Endothelial cell of umbilical vein (primary cell): ENCODE measurements at regions not wholly inside any gene's neighbourhood (a gene's known extent, or its start where the extent isn't known, plus 50 kb on each side); places are given as distances from the start of the nearest gene placed in this dataset.

Source experiments
- BruUV-seq: library from RNA; stranded (reverse); fragments of 400-500 nt; replicated peaks from 2 replicates; lab custom pipeline; 2021; lab: Mats Ljungman, UMichigan
- CTCF ChIA-PET: fragments of 300-600, 350-600 bp; sonication (Branson Sonifier 250); formaldehyde crosslinking; loops from one replicate; lab custom pipeline; 2021; ENCODE audit warnings: antibody characterized with exemption, inconsistent platforms; lab: Charles Lee
- POLR2A ChIA-PET: fragments of 300-600, 350-600 bp; sonication (Branson Sonifier 250); formaldehyde crosslinking; loops from one replicate; lab custom pipeline; 2021; ENCODE audit warnings: antibody characterized with exemption, inconsistent platforms; lab: Charles Lee
- DNase-seq: peaks from one replicate; pipeline ENCODE4 v3.0.0-alpha.2; 2011; ENCODE audit warnings: low read depth, low spot score
- FAIRE-seq: peaks from 2 replicates; lab custom pipeline; 2011; peaks lifted over from hg19 to GRCh38; lab: Jason Lieb, UNC
- H2AFZ ChIP-seq: 2 replicates; pipeline ENCODE4 v1.6.0; 2012; ENCODE audit warnings: low read depth, low read length, control low read depth, inconsistent platforms
- H3K27ac ChIP-seq: 2 replicates; pipeline ENCODE4 v1.5.1; 2011; ENCODE audit warnings: low read depth, mild to moderate bottlenecking, control low read depth, low read length, moderate library complexity; ENCODE audit not compliant: insufficient read depth
- H3K27me3 ChIP-seq, 2 experiments: 2 replicates each; pipeline versions ENCODE4 v1.6.0 to v1.6.1; 2011; ENCODE audit warnings: low read length in 2 of 2, mixed read lengths in 1 of 2; ENCODE audit not compliant: control insufficient read depth in 2 of 2, insufficient read depth in 2 of 2
- H3K36me3 ChIP-seq, 2 experiments: 2 replicates in 1 of 2; 3 replicates in 1 of 2; pipeline ENCODE4 v1.5.1; 2011; ENCODE audit warnings: low read length in 2 of 2, mild to moderate bottlenecking in 1 of 2, moderate library complexity in 1 of 2; ENCODE audit not compliant: control insufficient read depth in 2 of 2, insufficient read depth in 2 of 2; ENCODE audit errors: extremely low read depth in 1 of 2
- H3K4me1 ChIP-seq: 3 replicates; pipeline ENCODE4 v1.5.1; 2011; ENCODE audit warnings: mild to moderate bottlenecking, low read length; ENCODE audit not compliant: control insufficient read depth, insufficient read depth; ENCODE audit errors: extremely low read depth
- H3K4me2 ChIP-seq: 2 replicates; pipeline ENCODE4 v1.6.1; 2011; ENCODE audit warnings: low read length, control low read depth, mixed read lengths; ENCODE audit not compliant: insufficient read depth
- H3K4me3 ChIP-seq, 3 experiments: fragments of 200-600 bp in 1 of 3; sonication (generic), shearing (Covaris generic) in 1 of 3; replicated peaks in 1 of 3; 2 replicates each; pipeline ENCODE4 v1.5.1; 2011 to 2016; ENCODE audit warnings: control low read depth in 3 of 3, low read length in 3 of 3, mild to moderate bottlenecking in 2 of 3, inconsistent platforms in 1 of 3, low read depth in 1 of 3, moderate library complexity in 1 of 3; ENCODE audit not compliant: insufficient read depth in 1 of 3
- H3K79me2 ChIP-seq: 2 replicates; pipeline ENCODE4 v1.6.0; 2012; ENCODE audit warnings: low read length, inconsistent platforms; ENCODE audit not compliant: control insufficient read depth, insufficient read depth
- H3K9ac ChIP-seq: replicated peaks from 2 replicates; pipeline ENCODE3; 2011; ENCODE audit warnings: low read length, control low read depth; ENCODE audit not compliant: insufficient read depth; ENCODE audit errors: extremely low read depth
- H3K9me1 ChIP-seq: replicated peaks from 3 replicates; pipeline ENCODE4 v1.6.0; 2011; ENCODE audit warnings: mild to moderate bottlenecking, low read length; ENCODE audit not compliant: control insufficient read depth, insufficient read depth; ENCODE audit errors: extremely low read depth
- H3K9me3 ChIP-seq: replicated peaks from 2 replicates; pipeline ENCODE4 v1.5.1; 2012; ENCODE audit warnings: low read length, inconsistent platforms; ENCODE audit not compliant: control insufficient read depth, insufficient read depth
- H4K20me1 ChIP-seq: replicated peaks from 2 replicates; pipeline ENCODE3; 2011; ENCODE audit warnings: mild to moderate bottlenecking, low read length; ENCODE audit not compliant: control insufficient read depth, insufficient read depth; ENCODE audit errors: extremely low read depth
- EZH2 ChIP-seq: IDR thresholded peaks from 2 replicates; pipeline ENCODE4 v1.6.1; 2012; ENCODE audit warnings: borderline replicate concordance, low read depth, mild to moderate bottlenecking, moderate library complexity, low read length, inconsistent platforms; ENCODE audit not compliant: severe bottlenecking
- FOS ChIP-seq: IDR thresholded peaks from 2 replicates; pipeline ENCODE4 v1.6.1; 2011; ENCODE audit warnings: mild to moderate bottlenecking, low read length, moderate library complexity, borderline replicate concordance; ENCODE audit not compliant: insufficient read depth
- GATA2 ChIP-seq: IDR thresholded peaks from 2 replicates; pipeline ENCODE4 v1.7.0; 2011; ENCODE audit warnings: low read depth, mild to moderate bottlenecking, moderate library complexity, mixed read lengths, low read length; ENCODE audit not compliant: insufficient read length, insufficient read depth
- JUN ChIP-seq: IDR thresholded peaks from 2 replicates; pipeline ENCODE4 v1.6.1; 2011; ENCODE audit warnings: borderline replicate concordance, low read depth; ENCODE audit not compliant: insufficient read length, insufficient read depth
- MYC ChIP-seq: IDR thresholded peaks from one replicate; pipeline ENCODE4 v1.6.1; 2011; ENCODE audit warnings: mild to moderate bottlenecking, low read depth, low read length
- POLR2A ChIP-seq: IDR thresholded peaks from 2 replicates; pipeline ENCODE4 v1.6.1; 2012; ENCODE audit warnings: low read depth, mild to moderate bottlenecking, control low read depth, low read length
- POLR2AphosphoS5 ChIP-seq: IDR thresholded peaks from 2 replicates; pipeline ENCODE4 v1.6.1; 2012; ENCODE audit warnings: low read depth, mild to moderate bottlenecking, control low read depth, low read length, moderate library complexity; ENCODE audit not compliant: insufficient read depth
- dilution Hi-C: fragments of 300-500 bp; cut with MboI; formaldehyde crosslinking; loops from one replicate; pipeline ENCODE4 v1.15.0; 2019; ENCODE audit warnings: low sequenced_read_pairs; ENCODE audit not compliant: extremely low pct_ligation_motif_present
- intact Hi-C: fragments of 100-400 bp; cut with micrococcal nuclease; formaldehyde crosslinking; loops from one replicate; pipeline ENCODE4 v1.10.0; 2022
- TF ChIP-seq, protein P1 (sequence below), 2 donors: IDR thresholded peaks; 1 replicate in 1 of 2; 2 replicates in 1 of 2; pipeline ENCODE4 v1.5.1; 2011; ENCODE audit warnings: low read length in 2 of 2, mild to moderate bottlenecking in 2 of 2, moderate library complexity in 2 of 2, control low read depth in 1 of 2, inconsistent platforms in 1 of 2, low read depth in 1 of 2; ENCODE audit not compliant: insufficient read depth in 1 of 2; ENCODE audit errors: extremely low read depth in 1 of 2
- TF ChIP-seq, protein P2 (sequence below): IDR thresholded peaks from 2 replicates; pipeline ENCODE4 v1.6.1; 2011; ENCODE audit not compliant: insufficient read depth, insufficient read length

GRCh38 chr4:149983401-149983800, 94.8 kb upstream of the DCLK2 start:
- FAIRE-seq (no peak), DNase-seq (no peak)
- intact Hi-C loops (loop anchor here (5.0 kb wide), 1 partner anchor 884 kb away; no protein-coding TSS in a partner anchor), dilution Hi-C loops (no loop called here)
- BruUV-seq, result no TSS peak
- no peak overlapping the region for H3K27ac ChIP-seq
- TF ChIP-seq MYC (no peak), EZH2 (no peak), JUN (no peak), GATA2 (no peak), FOS (no peak), POLR2AphosphoS5 (no peak), POLR2A (no peak)
- TF ChIP-seq, protein P1, sequence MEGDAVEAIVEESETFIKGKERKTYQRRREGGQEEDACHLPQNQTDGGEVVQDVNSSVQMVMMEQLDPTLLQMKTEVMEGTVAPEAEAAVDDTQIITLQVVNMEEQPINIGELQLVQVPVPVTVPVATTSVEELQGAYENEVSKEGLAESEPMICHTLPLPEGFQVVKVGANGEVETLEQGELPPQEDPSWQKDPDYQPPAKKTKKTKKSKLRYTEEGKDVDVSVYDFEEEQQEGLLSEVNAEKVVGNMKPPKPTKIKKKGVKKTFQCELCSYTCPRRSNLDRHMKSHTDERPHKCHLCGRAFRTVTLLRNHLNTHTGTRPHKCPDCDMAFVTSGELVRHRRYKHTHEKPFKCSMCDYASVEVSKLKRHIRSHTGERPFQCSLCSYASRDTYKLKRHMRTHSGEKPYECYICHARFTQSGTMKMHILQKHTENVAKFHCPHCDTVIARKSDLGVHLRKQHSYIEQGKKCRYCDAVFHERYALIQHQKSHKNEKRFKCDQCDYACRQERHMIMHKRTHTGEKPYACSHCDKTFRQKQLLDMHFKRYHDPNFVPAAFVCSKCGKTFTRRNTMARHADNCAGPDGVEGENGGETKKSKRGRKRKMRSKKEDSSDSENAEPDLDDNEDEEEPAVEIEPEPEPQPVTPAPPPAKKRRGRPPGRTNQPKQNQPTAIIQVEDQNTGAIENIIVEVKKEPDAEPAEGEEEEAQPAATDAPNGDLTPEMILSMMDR (IDR thresholded peaks at IDR 0.05; ENCODE audit: extremely low read depth in 1 of 2, insufficient read depth in 1 of 2, low read depth in 1 of 2, low read length in 2 of 2), result no peak
- TF ChIP-seq, protein P2, sequence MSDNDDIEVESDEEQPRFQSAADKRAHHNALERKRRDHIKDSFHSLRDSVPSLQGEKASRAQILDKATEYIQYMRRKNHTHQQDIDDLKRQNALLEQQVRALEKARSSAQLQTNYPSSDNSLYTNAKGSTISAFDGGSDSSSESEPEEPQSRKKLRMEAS, result no peak
- H3K9ac ChIP-seq, result no peak overlapping the region
- no peaks in the 10 kb centered on the region for H3K27me3 ChIP-seq
- H3K9me3 ChIP-seq, result no peaks in the 10 kb centered on the region
- H3K36me3 ChIP-seq, result no peaks in the 10 kb centered on the region
- peaks cover 14% of the 10 kb centered on the region for H3K4me1 ChIP-seq
- H3K4me2 ChIP-seq, result no peak overlapping the region
- H3K9me1 ChIP-seq, result no peaks in the 10 kb centered on the region
- ChIA-PET POLR2A (no interaction called here), CTCF (interaction anchor here (0.7 kb wide), 1 partner anchor 9 kb away, joined by 3 read pairs; no protein-coding TSS in a partner anchor)
- H3K79me2 ChIP-seq, result no peaks in the 10 kb centered on the region
- no peak overlapping the region for H3K4me3 ChIP-seq
- no peaks in the 10 kb centered on the region for H4K20me1 ChIP-seq
- no peak overlapping the region for H2AFZ ChIP-seq
